ENCODE measurements at regions not wholly inside any gene's neighbourhood (a gene's known extent, or its start where the extent isn't known, plus 50 kb on each side); places are given as distances from the start of the nearest gene placed in this dataset.

- no peaks in the 10 kb centered on the region for H3K4me1 ChIP-seq (ENCODE audit: control insufficient read depth, insufficient read depth, low read length)
- H3K27ac Mint-ChIP-seq = no peak overlapping the region
- no peaks in the 10 kb centered on the region for H3K36me3 Mint-ChIP-seq (ENCODE audit: low read depth)
- no peak for DNase-seq
- H3K27me3 Mint-ChIP-seq (ENCODE audit: insufficient read depth) = no peaks in the 10 kb centered on the region
- no peak overlapping the region for H3K4me3 ChIP-seq (ENCODE audit: low read length)
- no peaks in the 10 kb centered on the region for H3K36me3 ChIP-seq (ENCODE audit: control insufficient read depth, insufficient read depth, low read length)
- WGBS, 2 experiments (ENCODE audit: insufficient coverage in 1 of 2, insufficient read length in 1 of 2) = 96% methylated on average over 3 of the region's 3 CpGs
- no peaks in the 10 kb centered on the region for H3K4me1 Mint-ChIP-seq
- H3K27me3 ChIP-seq (ENCODE audit: control insufficient read depth, insufficient read depth, low read length, poor library complexity, severe bottlenecking) = no peaks in the 10 kb centered on the region
- peaks cover 14% of the 10 kb centered on the region for H3K9me3 Mint-ChIP-seq
- TF ChIP-seq CTCF (conservative IDR thresholded peaks at IDR 0.05) = no peak
- H3K27ac ChIP-seq (ENCODE audit: low read depth, low read length) = no peak overlapping the region
- no peak overlapping the region for H3K9ac ChIP-seq (ENCODE audit: extremely low read depth, low read length, poor library complexity, severe bottlenecking)
- no peak overlapping the region for H3K4me3 Mint-ChIP-seq
- peaks cover 9% of the 10 kb centered on the region for H3K9me3 ChIP-seq (ENCODE audit: control insufficient read depth, low read length)
These were observed 82.6 kb upstream of the MAP10 start for GRCh38 chr1:232722626-232723025.

GRCh38 chr1:232725305-232726047, 79.7 kb upstream of the MAP10 start:
- no peak for DNase-seq
- no peak overlapping the region for H3K27ac Mint-ChIP-seq
- no peaks in the 10 kb centered on the region for H3K27me3 ChIP-seq (ENCODE audit: control insufficient read depth, insufficient read depth, low read length, poor library complexity, severe bottlenecking)
- H3K27me3 Mint-ChIP-seq (ENCODE audit: insufficient read depth) = no peaks in the 10 kb centered on the region
- H3K9ac ChIP-seq (ENCODE audit: extremely low read depth, low read length, poor library complexity, severe bottlenecking) = no peak overlapping the region
- no peaks in the 10 kb centered on the region for H3K36me3 ChIP-seq (ENCODE audit: control insufficient read depth, insufficient read depth, low read length)
- no peak overlapping the region for H3K4me3 ChIP-seq (ENCODE audit: low read length)
- no peak overlapping the region for H3K4me3 Mint-ChIP-seq
- no peaks in the 10 kb centered on the region for H3K36me3 Mint-ChIP-seq (ENCODE audit: low read depth)
- TF ChIP-seq CTCF (conservative IDR thresholded peaks at IDR 0.05) = no peak
- no peaks in the 10 kb centered on the region for H3K4me1 ChIP-seq (ENCODE audit: control insufficient read depth, insufficient read depth, low read length)
- peaks cover 6% of the 10 kb centered on the region for H3K9me3 Mint-ChIP-seq
- 93 to 100% methylated on average over 4 to 6 of the region's 6 CpGs for WGBS, 2 experiments (ENCODE audit: insufficient coverage in 1 of 2, insufficient read length in 1 of 2)
- H3K27ac ChIP-seq (ENCODE audit: low read depth, low read length) = no peak overlapping the region
- no peaks in the 10 kb centered on the region for H3K9me3 ChIP-seq (ENCODE audit: control insufficient read depth, low read length)
- H3K4me1 Mint-ChIP-seq = no peaks in the 10 kb centered on the region

- no peak overlapping the region for H3K9ac ChIP-seq (ENCODE audit: extremely low read depth, low read length, poor library complexity, severe bottlenecking)
- no peaks in the 10 kb centered on the region for H3K36me3 Mint-ChIP-seq (ENCODE audit: low read depth)
- TF ChIP-seq CTCF (conservative IDR thresholded peaks at IDR 0.05) = no peak
- no peak overlapping the region for H3K4me3 Mint-ChIP-seq
- no peaks in the 10 kb centered on the region for H3K4me1 ChIP-seq (ENCODE audit: control insufficient read depth, insufficient read depth, low read length)
- no peaks in the 10 kb centered on the region for H3K36me3 ChIP-seq (ENCODE audit: control insufficient read depth, insufficient read depth, low read length)
- H3K27me3 Mint-ChIP-seq (ENCODE audit: insufficient read depth) = no peaks in the 10 kb centered on the region
- 87 to 91% methylated on average over 7 to 8 of the region's 8 CpGs for WGBS, 2 experiments (ENCODE audit: insufficient coverage in 1 of 2, insufficient read length in 1 of 2)
- H3K27ac Mint-ChIP-seq = no peak overlapping the region
- no peaks in the 10 kb centered on the region for H3K4me1 Mint-ChIP-seq
- no peak overlapping the region for H3K4me3 ChIP-seq (ENCODE audit: low read length)
- H3K9me3 Mint-ChIP-seq = peaks cover 6% of the 10 kb centered on the region
- no peaks in the 10 kb centered on the region for H3K9me3 ChIP-seq (ENCODE audit: control insufficient read depth, low read length)
- H3K27ac ChIP-seq (ENCODE audit: low read depth, low read length) = no peak overlapping the region
- DNase-seq = no peak
- H3K27me3 ChIP-seq (ENCODE audit: control insufficient read depth, insufficient read depth, low read length, poor library complexity, severe bottlenecking) = no peaks in the 10 kb centered on the region
These were observed 79.0 kb upstream of the MAP10 start for GRCh38 chr1:232726048-232726779.

All from endodermal cell (in vitro differentiated cells).